ENCODE measurements at regions not wholly inside any gene's neighbourhood (a gene's known extent, or its start where the extent isn't known, plus 50 kb on each side); places are given as distances from the start of the nearest gene placed in this dataset.

DNA sequence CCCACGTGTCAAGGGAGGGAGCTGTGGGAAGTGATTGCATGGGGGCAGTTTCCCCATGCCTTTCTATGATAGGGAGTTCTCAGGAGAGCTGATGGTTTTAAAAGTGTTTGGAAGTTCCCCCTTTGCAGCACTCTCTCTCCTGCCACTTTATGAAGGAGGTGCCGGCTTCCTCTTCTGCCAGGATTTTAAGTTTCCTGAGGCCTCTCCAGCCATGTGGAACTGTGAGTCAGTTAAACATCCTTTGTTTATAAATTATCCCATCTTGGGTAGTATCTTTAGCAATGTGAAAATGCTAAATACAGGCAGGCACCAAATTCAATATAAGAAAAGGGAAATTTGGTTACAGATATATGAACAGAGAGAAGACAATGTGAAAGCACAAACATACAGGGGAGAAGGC lies 96.4 kb upstream of the EPHA7 start:
- Mint-ChIP-seq H3K27ac (ENCODE audit: unreplicated experiment) (no peak overlapping the region), H3K36me3 (ENCODE audit: low read depth, unreplicated experiment) (no peaks in the 10 kb centered on the region), H3K4me1 (ENCODE audit: unreplicated experiment) (peaks cover 14% of the 10 kb centered on the region), H3K27me3 (ENCODE audit: unreplicated experiment) (no peaks in the 10 kb centered on the region), H3K4me3 (ENCODE audit: unreplicated experiment) (no peak overlapping the region), H3K9me3 (ENCODE audit: unreplicated experiment) (no peaks in the 10 kb centered on the region)
- TF ChIP-seq, protein P1, sequence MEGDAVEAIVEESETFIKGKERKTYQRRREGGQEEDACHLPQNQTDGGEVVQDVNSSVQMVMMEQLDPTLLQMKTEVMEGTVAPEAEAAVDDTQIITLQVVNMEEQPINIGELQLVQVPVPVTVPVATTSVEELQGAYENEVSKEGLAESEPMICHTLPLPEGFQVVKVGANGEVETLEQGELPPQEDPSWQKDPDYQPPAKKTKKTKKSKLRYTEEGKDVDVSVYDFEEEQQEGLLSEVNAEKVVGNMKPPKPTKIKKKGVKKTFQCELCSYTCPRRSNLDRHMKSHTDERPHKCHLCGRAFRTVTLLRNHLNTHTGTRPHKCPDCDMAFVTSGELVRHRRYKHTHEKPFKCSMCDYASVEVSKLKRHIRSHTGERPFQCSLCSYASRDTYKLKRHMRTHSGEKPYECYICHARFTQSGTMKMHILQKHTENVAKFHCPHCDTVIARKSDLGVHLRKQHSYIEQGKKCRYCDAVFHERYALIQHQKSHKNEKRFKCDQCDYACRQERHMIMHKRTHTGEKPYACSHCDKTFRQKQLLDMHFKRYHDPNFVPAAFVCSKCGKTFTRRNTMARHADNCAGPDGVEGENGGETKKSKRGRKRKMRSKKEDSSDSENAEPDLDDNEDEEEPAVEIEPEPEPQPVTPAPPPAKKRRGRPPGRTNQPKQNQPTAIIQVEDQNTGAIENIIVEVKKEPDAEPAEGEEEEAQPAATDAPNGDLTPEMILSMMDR (IDR thresholded peaks at IDR 0.05; ENCODE audit: unreplicated experiment), result no peak
- no peak for DNase-seq (ENCODE audit: low spot score)

- DNase-seq (ENCODE audit: low spot score), result no peak
- no peaks in the 10 kb centered on the region for H3K4me1 Mint-ChIP-seq (ENCODE audit: unreplicated experiment)
- TF ChIP-seq, protein P1 (IDR thresholded peaks at IDR 0.05; ENCODE audit: unreplicated experiment), result no peak
- no peak overlapping the region for H3K4me3 Mint-ChIP-seq (ENCODE audit: unreplicated experiment)
- H3K36me3 Mint-ChIP-seq (ENCODE audit: low read depth, unreplicated experiment), result no peaks in the 10 kb centered on the region
- no peak overlapping the region for H3K27ac Mint-ChIP-seq (ENCODE audit: unreplicated experiment)
- no peaks in the 10 kb centered on the region for H3K27me3 Mint-ChIP-seq (ENCODE audit: unreplicated experiment)
- H3K9me3 Mint-ChIP-seq (ENCODE audit: unreplicated experiment), result no peaks in the 10 kb centered on the region
Observed at GRCh38 chr6:93498713-93499112, 79.4 kb upstream of the EPHA7 start.

- DNase-seq (ENCODE audit: low spot score), result no peak
- H3K4me1 Mint-ChIP-seq (ENCODE audit: unreplicated experiment), result no peaks in the 10 kb centered on the region
- H3K4me3 Mint-ChIP-seq (ENCODE audit: unreplicated experiment), result no peak overlapping the region
- no peaks in the 10 kb centered on the region for H3K9me3 Mint-ChIP-seq (ENCODE audit: unreplicated experiment)
- H3K27me3 Mint-ChIP-seq (ENCODE audit: unreplicated experiment), result no peaks in the 10 kb centered on the region
- TF ChIP-seq, protein P1 (IDR thresholded peaks at IDR 0.05; ENCODE audit: unreplicated experiment), result no peak
- no peaks in the 10 kb centered on the region for H3K36me3 Mint-ChIP-seq (ENCODE audit: low read depth, unreplicated experiment)
- H3K27ac Mint-ChIP-seq (ENCODE audit: unreplicated experiment), result no peak overlapping the region
Observed at GRCh38 chr6:93496548-93496947, 77.2 kb upstream of the EPHA7 start.

- Mint-ChIP-seq H3K27ac (ENCODE audit: unreplicated experiment) (no peak overlapping the region), H3K4me1 (ENCODE audit: unreplicated experiment) (no peaks in the 10 kb centered on the region), H3K36me3 (ENCODE audit: low read depth, unreplicated experiment) (no peaks in the 10 kb centered on the region), H3K27me3 (ENCODE audit: unreplicated experiment) (no peaks in the 10 kb centered on the region), H3K9me3 (ENCODE audit: unreplicated experiment) (no peaks in the 10 kb centered on the region), H3K4me3 (ENCODE audit: unreplicated experiment) (no peak overlapping the region)
- TF ChIP-seq, protein P1 (IDR thresholded peaks at IDR 0.05; ENCODE audit: unreplicated experiment), result no peak
- no peak for DNase-seq (ENCODE audit: low spot score)
Observed at GRCh38 chr6:93494057-93494456, 74.7 kb upstream of the EPHA7 start.

- TF ChIP-seq, protein P1 (IDR thresholded peaks at IDR 0.05; ENCODE audit: unreplicated experiment), result no peak
- Mint-ChIP-seq H3K27me3 (ENCODE audit: unreplicated experiment) (no peaks in the 10 kb centered on the region), H3K4me1 (ENCODE audit: unreplicated experiment) (no peaks in the 10 kb centered on the region), H3K36me3 (ENCODE audit: low read depth, unreplicated experiment) (no peaks in the 10 kb centered on the region), H3K4me3 (ENCODE audit: unreplicated experiment) (no peak overlapping the region), H3K27ac (ENCODE audit: unreplicated experiment) (no peak overlapping the region), H3K9me3 (ENCODE audit: unreplicated experiment) (no peaks in the 10 kb centered on the region)
- DNase-seq (ENCODE audit: low spot score), result no peak
Observed at GRCh38 chr6:93474733-93475179, 55.4 kb upstream of the EPHA7 start.

All from endothelial cell (in vitro differentiated cells).